GM21515 (cell line): ENCODE measurements at regions not wholly inside any gene's neighbourhood (a gene's known extent, or its start where the extent isn't known, plus 50 kb on each side); places are given as distances from the start of the nearest gene placed in this dataset.

Experiments
- ATAC-seq: cut with Tn5 transposase; IDR thresholded peaks from one replicate; pipeline ENCODE4 v1.9.1; 2021; ENCODE audit not compliant: unreplicated experiment

GRCh38 chr6:138577151-138577915 lies 78.0 kb upstream of the NHSL1 start:
- ATAC-seq: no peak

GRCh38 chr6:138580040-138580439 lies 80.7 kb upstream of the NHSL1 start:
- ATAC-seq: no peak

GRCh38 chr6:138580801-138581200 lies 81.5 kb upstream of the NHSL1 start:
- ATAC-seq: no peak

GRCh38 chr6:138582573-138582972 lies 83.3 kb upstream of the NHSL1 start:
- no peak for ATAC-seq

GRCh38 chr6:138586638-138587037 lies 87.3 kb upstream of the NHSL1 start:
- ATAC-seq: peak; percentile 50

GRCh38 chr6:138588805-138589434 lies 89.6 kb upstream of the NHSL1 start:
- ATAC-seq: peak; percentile 50

GRCh38 chr6:138590796-138591709 lies 91.8 kb upstream of the NHSL1 start:
- ATAC-seq: peak; percentile 32

- peak; percentile 50 for ATAC-seq
Observed at GRCh38 chr6:138592749-138593123, 93.4 kb upstream of the NHSL1 start.

GRCh38 chr6:138593124-138593877 lies 94.0 kb upstream of the NHSL1 start:
- peak; percentile 64 for ATAC-seq

- ATAC-seq: no peak
Observed at GRCh38 chr6:138593909-138594757, 94.8 kb upstream of the NHSL1 start.

- no peak for ATAC-seq
Observed at GRCh38 chr6:138594758-138595140, 95.5 kb upstream of the NHSL1 start.

GRCh38 chr6:138596126-138596525 lies 96.8 kb upstream of the NHSL1 start:
- no peak for ATAC-seq

- no peak for ATAC-seq
Observed at GRCh38 chr6:138596591-138596990, 97.3 kb upstream of the NHSL1 start.

- no peak for ATAC-seq
Observed at GRCh38 chr6:138597336-138597735, 98.0 kb upstream of the NHSL1 start.

- no peak for ATAC-seq
Observed at GRCh38 chr6:138598562-138599173, 99.4 kb upstream of the NHSL1 start.

GRCh38 chr6:138600261-138600660 lies 101.0 kb upstream of the NHSL1 start:
- no peak for ATAC-seq

GRCh38 chr6:138600726-138601125 lies 101.4 kb upstream of the NHSL1 start:
- no peak for ATAC-seq

- ATAC-seq: no peak
Observed at GRCh38 chr6:138601128-138601527, 101.8 kb upstream of the NHSL1 start.

- no peak for ATAC-seq
Observed at GRCh38 chr6:138605958-138606357, 106.7 kb upstream of the NHSL1 start.
